Fibroblast of lung (primary cell): ENCODE measurements at regions not wholly inside any gene's neighbourhood (a gene's known extent, or its start where the extent isn't known, plus 50 kb on each side); places are given as distances from the start of the nearest gene placed in this dataset.

Experiments
- EZH2 ChIP-seq: IDR thresholded peaks from 2 replicates; pipeline ENCODE4 v1.5.1; 2012; ENCODE audit warnings: low read length, control low read depth, mild to moderate bottlenecking; ENCODE audit errors: missing control alignments
- TF ChIP-seq, protein P1 (sequence below), 2 donors: IDR thresholded peaks in 1 of 2; conservative IDR thresholded peaks in 1 of 2; 1 replicate in 1 of 2; 2 replicates in 1 of 2; pipeline ENCODE4 v1.5.1; 2011 to 2012; ENCODE audit warnings: low read length in 2 of 2, control low read depth in 1 of 2, inconsistent platforms in 1 of 2, low read depth in 1 of 2, mild to moderate bottlenecking in 1 of 2

DNA sequence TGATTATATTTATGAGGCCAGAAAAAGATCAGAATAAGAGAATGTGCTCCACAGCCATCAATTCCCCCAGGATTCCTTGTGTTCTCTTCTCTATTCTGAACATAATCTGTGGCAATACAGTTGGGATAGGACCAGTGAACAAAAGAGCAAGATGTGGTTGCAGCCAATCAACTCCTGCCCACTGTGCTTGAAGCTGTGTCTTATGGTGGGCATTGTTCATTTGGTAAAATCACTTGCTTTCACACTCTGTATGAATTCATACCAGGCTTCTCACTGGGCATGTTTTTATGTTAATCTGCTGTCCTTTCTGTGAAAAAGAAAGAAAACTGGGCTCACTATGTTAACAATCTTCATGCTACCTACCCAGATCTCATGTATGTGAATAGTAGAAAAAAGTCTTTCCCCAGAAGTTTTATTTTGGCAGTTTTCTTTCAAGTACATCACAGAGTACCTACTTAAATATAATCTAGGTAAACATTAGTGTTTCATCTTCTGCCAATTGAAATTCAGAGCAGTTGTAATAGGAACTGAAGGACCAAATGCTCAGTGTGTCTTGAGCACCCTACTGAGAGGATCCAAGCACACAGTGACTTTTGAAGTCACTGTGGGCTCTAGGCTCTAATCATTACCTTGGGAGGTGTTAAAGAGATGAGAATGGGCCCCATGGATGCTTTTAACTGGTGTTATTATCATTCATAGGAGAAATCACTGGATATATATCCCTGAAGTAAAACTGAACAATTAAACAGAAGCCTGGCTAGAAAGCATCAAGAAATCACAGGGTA, 429.2 kb upstream of the TRAM1L1 start:
- TF ChIP-seq, protein P1, sequence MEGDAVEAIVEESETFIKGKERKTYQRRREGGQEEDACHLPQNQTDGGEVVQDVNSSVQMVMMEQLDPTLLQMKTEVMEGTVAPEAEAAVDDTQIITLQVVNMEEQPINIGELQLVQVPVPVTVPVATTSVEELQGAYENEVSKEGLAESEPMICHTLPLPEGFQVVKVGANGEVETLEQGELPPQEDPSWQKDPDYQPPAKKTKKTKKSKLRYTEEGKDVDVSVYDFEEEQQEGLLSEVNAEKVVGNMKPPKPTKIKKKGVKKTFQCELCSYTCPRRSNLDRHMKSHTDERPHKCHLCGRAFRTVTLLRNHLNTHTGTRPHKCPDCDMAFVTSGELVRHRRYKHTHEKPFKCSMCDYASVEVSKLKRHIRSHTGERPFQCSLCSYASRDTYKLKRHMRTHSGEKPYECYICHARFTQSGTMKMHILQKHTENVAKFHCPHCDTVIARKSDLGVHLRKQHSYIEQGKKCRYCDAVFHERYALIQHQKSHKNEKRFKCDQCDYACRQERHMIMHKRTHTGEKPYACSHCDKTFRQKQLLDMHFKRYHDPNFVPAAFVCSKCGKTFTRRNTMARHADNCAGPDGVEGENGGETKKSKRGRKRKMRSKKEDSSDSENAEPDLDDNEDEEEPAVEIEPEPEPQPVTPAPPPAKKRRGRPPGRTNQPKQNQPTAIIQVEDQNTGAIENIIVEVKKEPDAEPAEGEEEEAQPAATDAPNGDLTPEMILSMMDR (conservative IDR thresholded peaks at IDR 0.05 in 1 of 2, IDR thresholded peaks at IDR 0.05 in 1 of 2; ENCODE audit: low read depth in 1 of 2, low read length in 2 of 2): no peak
- no peak for TF ChIP-seq EZH2
